ENCODE measurements at regions not wholly inside any gene's neighbourhood (a gene's known extent, or its start where the extent isn't known, plus 50 kb on each side); places are given as distances from the start of the nearest gene placed in this dataset.

- no peak overlapping the region for H3K27ac ChIP-seq (ENCODE audit: low read depth in 1 of 3, low read length in 2 of 3)
Observed at GRCh38 chr6:40738551-40739193, 151.5 kb upstream of the LRFN2 start.

DNA sequence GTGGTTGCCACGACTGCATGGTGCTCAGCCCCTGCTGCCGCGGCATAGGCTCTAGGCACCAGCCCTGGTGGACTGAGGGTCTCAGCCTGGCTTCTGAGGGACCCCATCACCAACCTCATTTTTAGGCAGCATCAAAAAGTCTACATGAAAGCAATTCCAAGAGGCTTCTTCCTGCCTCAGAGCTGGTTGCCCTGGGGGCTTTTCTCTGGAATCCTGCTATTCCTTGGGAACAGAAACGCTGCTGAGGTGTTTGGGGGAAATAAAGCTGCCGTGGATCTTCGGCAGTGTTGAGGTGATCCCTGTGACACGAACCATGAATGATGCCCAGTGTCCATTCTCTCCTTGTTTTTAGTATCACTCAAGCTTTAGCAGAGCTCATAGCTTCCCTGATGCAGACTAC is 148.4 kb upstream of the LRFN2 start:
- no peaks in the 10 kb centered on the region for H3K9me3 ChIP-seq (ENCODE audit: control insufficient read depth in 2 of 2, insufficient read depth in 1 of 2, low read depth in 1 of 2, low read length in 1 of 2)
- 81 to 89% (median 82%) methylated on average over 7 of the region's 7 CpGs for WGBS, 3 donors
- no peak overlapping the region for H3K27ac ChIP-seq (ENCODE audit: low read depth in 1 of 3, low read length in 2 of 3)
- H3K4me1 ChIP-seq (ENCODE audit: control insufficient read depth in 3 of 3, insufficient read depth in 2 of 3, low read depth in 1 of 3, low read length in 2 of 3) = no peaks in the 10 kb centered on the region
- no peak for FAIRE-seq
- no peak for DNase-seq
- H3K27me3 ChIP-seq (ENCODE audit: control insufficient read depth in 3 of 3, insufficient read depth in 3 of 3, low read length in 3 of 3) = peaks cover 0 to 6% (median 2%) of the 10 kb centered on the region in 3 donors
- no peaks in the 10 kb centered on the region for H3K36me3 ChIP-seq (ENCODE audit: control insufficient read depth in 3 of 3, insufficient read depth in 2 of 3, low read depth in 1 of 3, low read length in 3 of 3)
- H3K4me3 ChIP-seq (ENCODE audit: low read depth in 1 of 3, low read length in 3 of 3) = no peak overlapping the region

More at GRCh38 chr6:40738551-40739193, 151.5 kb upstream of the LRFN2 start:
- DNase-seq (no peak), FAIRE-seq (no peak)
- no peaks in the 10 kb centered on the region for H3K4me1 ChIP-seq (ENCODE audit: control insufficient read depth in 3 of 3, insufficient read depth in 2 of 3, low read depth in 1 of 3, low read length in 2 of 3)
- H3K27me3 ChIP-seq (ENCODE audit: control insufficient read depth in 3 of 3, insufficient read depth in 3 of 3, low read length in 3 of 3) = peaks cover 0 to 6% (median 0%) of the 10 kb centered on the region in 3 donors
- H3K9me3 ChIP-seq (ENCODE audit: control insufficient read depth in 2 of 2, insufficient read depth in 1 of 2, low read depth in 1 of 2, low read length in 1 of 2) = no peaks in the 10 kb centered on the region
- H3K4me3 ChIP-seq (ENCODE audit: low read depth in 1 of 3, low read length in 3 of 3) = no peak overlapping the region
- WGBS, 3 donors = 72 to 76% (median 75%) methylated on average over 11 of the region's 11 CpGs
- H3K36me3 ChIP-seq (ENCODE audit: control insufficient read depth in 3 of 3, insufficient read depth in 2 of 3, low read depth in 1 of 3, low read length in 3 of 3) = no peaks in the 10 kb centered on the region

DNA sequence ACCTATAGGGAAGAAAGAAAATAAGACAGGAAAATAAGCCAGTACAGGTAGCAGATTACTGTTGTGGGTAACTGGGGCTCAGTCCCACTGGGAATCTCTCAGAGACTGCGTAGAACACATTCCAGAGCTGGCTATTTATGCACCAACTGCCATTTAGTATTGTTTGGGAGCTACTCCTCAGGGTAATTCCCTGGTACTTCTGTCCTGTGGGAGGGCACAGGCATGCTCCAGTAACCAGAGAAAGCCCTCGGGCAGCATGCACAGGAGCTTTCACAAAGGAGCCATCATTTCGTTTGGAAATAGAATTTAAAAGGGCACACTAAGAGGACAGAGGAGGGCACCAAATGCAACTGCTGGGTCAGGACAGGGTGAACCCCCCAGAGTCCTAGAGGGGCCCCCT is 148.0 kb upstream of the LRFN2 start:
- Histone ChIP-seq H3K36me3 (ENCODE audit: control insufficient read depth in 3 of 3, insufficient read depth in 2 of 3, low read depth in 1 of 3, low read length in 3 of 3) (no peaks in the 10 kb centered on the region), H3K4me1 (ENCODE audit: control insufficient read depth in 3 of 3, insufficient read depth in 2 of 3, low read depth in 1 of 3, low read length in 2 of 3) (no peaks in the 10 kb centered on the region), H3K27me3 (ENCODE audit: control insufficient read depth in 3 of 3, insufficient read depth in 3 of 3, low read length in 3 of 3) (peaks cover 0 to 6% (median 2%) of the 10 kb centered on the region in 3 donors), H3K4me3 (ENCODE audit: low read depth in 1 of 3, low read length in 3 of 3) (no peak overlapping the region), H3K9me3 (ENCODE audit: control insufficient read depth in 2 of 2, insufficient read depth in 1 of 2, low read depth in 1 of 2, low read length in 1 of 2) (no peaks in the 10 kb centered on the region), H3K27ac (ENCODE audit: low read depth in 1 of 3, low read length in 2 of 3) (no peak overlapping the region)
- 62 to 70% (median 66%) methylated on average over 3 of the region's 3 CpGs for WGBS, 3 donors
- DNase-seq (no peak), FAIRE-seq (no peak)

- Histone ChIP-seq H3K36me3 (ENCODE audit: control insufficient read depth in 3 of 3, insufficient read depth in 2 of 3, low read depth in 1 of 3, low read length in 3 of 3) (no peaks in the 10 kb centered on the region), H3K4me3 (ENCODE audit: low read depth in 1 of 3, low read length in 3 of 3) (no peak overlapping the region), H3K27me3 (ENCODE audit: control insufficient read depth in 3 of 3, insufficient read depth in 3 of 3, low read length in 3 of 3) (peaks cover 0 to 6% (median 2%) of the 10 kb centered on the region in 3 donors), H3K27ac (ENCODE audit: low read depth in 1 of 3, low read length in 2 of 3) (no peak overlapping the region), H3K9me3 (ENCODE audit: control insufficient read depth in 2 of 2, insufficient read depth in 1 of 2, low read depth in 1 of 2, low read length in 1 of 2) (no peaks in the 10 kb centered on the region), H3K4me1 (ENCODE audit: control insufficient read depth in 3 of 3, insufficient read depth in 2 of 3, low read depth in 1 of 3, low read length in 2 of 3) (no peaks in the 10 kb centered on the region)
- FAIRE-seq (no peak), DNase-seq (no peak)
- WGBS, 3 donors = 52 to 81% (median 55%) methylated on average over 4 of the region's 4 CpGs
Observed at GRCh38 chr6:40734607-40735006, 147.4 kb upstream of the LRFN2 start.

DNA sequence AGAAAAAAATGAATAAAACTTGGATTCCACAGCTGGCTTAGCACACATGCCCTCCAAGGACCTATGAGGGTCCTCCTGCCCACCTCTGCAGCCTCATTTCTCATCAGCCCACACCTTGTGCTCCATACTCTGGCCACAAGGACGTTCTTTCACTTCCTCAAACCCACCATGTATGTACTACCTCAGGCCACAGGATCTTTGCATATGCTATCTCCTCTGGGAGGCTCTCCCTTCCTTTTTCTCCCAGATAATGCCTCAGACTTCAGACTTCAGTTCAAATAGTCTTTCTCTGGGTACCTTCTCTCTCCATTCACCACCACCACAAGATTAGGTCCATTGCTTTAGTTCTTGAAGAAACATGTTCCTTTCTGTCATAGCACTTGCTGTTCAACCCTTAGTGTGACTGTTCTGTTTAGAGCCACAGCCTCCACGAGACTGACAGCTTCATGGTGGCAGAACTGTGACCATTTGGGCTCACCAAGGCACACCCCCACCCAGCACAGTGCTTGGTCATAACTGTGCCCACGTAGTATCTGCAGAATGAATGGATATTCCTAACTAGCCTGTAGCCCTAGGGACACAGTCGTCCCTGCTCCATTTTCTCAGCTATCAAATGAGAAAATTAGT is 146.7 kb upstream of the LRFN2 start:
- H3K9me3 ChIP-seq (ENCODE audit: control insufficient read depth in 2 of 2, insufficient read depth in 1 of 2, low read depth in 1 of 2, low read length in 1 of 2) = no peaks in the 10 kb centered on the region
- 52 to 62% (median 53%) methylated on average over 4 of the region's 4 CpGs for WGBS, 3 donors
- no peak for FAIRE-seq

GRCh38 chr6:40733290-40733689 is 146.1 kb upstream of the LRFN2 start:
- H3K27ac ChIP-seq (ENCODE audit: low read depth in 1 of 3, low read length in 2 of 3) = no peak overlapping the region
- DNase-seq (no peak), FAIRE-seq (no peak)
- H3K4me1 ChIP-seq (ENCODE audit: control insufficient read depth in 3 of 3, insufficient read depth in 2 of 3, low read depth in 1 of 3, low read length in 2 of 3) = no peaks in the 10 kb centered on the region
- peaks cover 0 to 6% (median 2%) of the 10 kb centered on the region in 3 donors for H3K27me3 ChIP-seq (ENCODE audit: control insufficient read depth in 3 of 3, insufficient read depth in 3 of 3, low read length in 3 of 3)
- WGBS, 3 donors = 74 to 81% (median 78%) methylated on average over 1 of the region's 1 CpG
- no peaks in the 10 kb centered on the region for H3K9me3 ChIP-seq (ENCODE audit: control insufficient read depth in 2 of 2, insufficient read depth in 1 of 2, low read depth in 1 of 2, low read length in 1 of 2)
- no peaks in the 10 kb centered on the region for H3K36me3 ChIP-seq (ENCODE audit: control insufficient read depth in 3 of 3, insufficient read depth in 2 of 3, low read depth in 1 of 3, low read length in 3 of 3)
- H3K4me3 ChIP-seq (ENCODE audit: low read depth in 1 of 3, low read length in 3 of 3) = no peak overlapping the region

More for the DNA sequence above, 146.7 kb upstream of the LRFN2 start:
- no peaks in the 10 kb centered on the region for H3K4me1 ChIP-seq (ENCODE audit: control insufficient read depth in 3 of 3, insufficient read depth in 2 of 3, low read depth in 1 of 3, low read length in 2 of 3)
- H3K27ac ChIP-seq (ENCODE audit: low read depth in 1 of 3, low read length in 2 of 3) = no peak overlapping the region
- no peak overlapping the region for H3K4me3 ChIP-seq (ENCODE audit: low read depth in 1 of 3, low read length in 3 of 3)
- peaks cover 0 to 6% (median 2%) of the 10 kb centered on the region in 3 donors for H3K27me3 ChIP-seq (ENCODE audit: control insufficient read depth in 3 of 3, insufficient read depth in 3 of 3, low read length in 3 of 3)
- no peak for DNase-seq
- H3K36me3 ChIP-seq (ENCODE audit: control insufficient read depth in 3 of 3, insufficient read depth in 2 of 3, low read depth in 1 of 3, low read length in 3 of 3) = no peaks in the 10 kb centered on the region

DNA sequence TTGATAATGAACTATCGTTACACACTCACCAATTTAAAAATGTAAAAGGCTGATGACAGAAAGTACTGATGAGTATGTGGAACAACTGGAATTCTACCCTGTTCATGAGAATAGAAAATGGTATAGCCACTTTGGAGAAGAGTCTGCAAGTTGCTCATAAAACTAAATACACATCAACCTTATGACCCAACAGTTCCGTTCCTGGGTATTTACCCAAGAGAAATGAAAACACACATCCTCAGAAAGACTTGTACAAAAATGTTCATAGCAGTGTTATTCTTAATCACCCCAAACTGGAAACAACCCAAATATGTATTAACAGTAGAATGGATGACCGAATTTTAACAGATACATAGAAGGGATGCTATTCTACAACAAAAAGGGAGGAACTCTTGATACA is 145.7 kb upstream of the LRFN2 start:
- Histone ChIP-seq H3K36me3 (ENCODE audit: control insufficient read depth in 3 of 3, insufficient read depth in 2 of 3, low read depth in 1 of 3, low read length in 3 of 3) (no peaks in the 10 kb centered on the region), H3K27ac (ENCODE audit: low read depth in 1 of 3, low read length in 2 of 3) (no peak overlapping the region), H3K4me3 (ENCODE audit: low read depth in 1 of 3, low read length in 3 of 3) (no peak overlapping the region), H3K27me3 (ENCODE audit: control insufficient read depth in 3 of 3, insufficient read depth in 3 of 3, low read length in 3 of 3) (peaks cover 0 to 6% (median 2%) of the 10 kb centered on the region in 3 donors), H3K9me3 (ENCODE audit: control insufficient read depth in 2 of 2, insufficient read depth in 1 of 2, low read depth in 1 of 2, low read length in 1 of 2) (no peaks in the 10 kb centered on the region), H3K4me1 (ENCODE audit: control insufficient read depth in 3 of 3, insufficient read depth in 2 of 3, low read depth in 1 of 3, low read length in 2 of 3) (no peaks in the 10 kb centered on the region)
- FAIRE-seq (no peak), DNase-seq (no peak)
- 70 to 86% (median 76%) methylated on average over 3 of the region's 3 CpGs for WGBS, 3 donors

- H3K27ac ChIP-seq (ENCODE audit: low read depth in 1 of 3, low read length in 2 of 3) = no peak overlapping the region
- WGBS, 3 donors = 85 to 94% (median 94%) methylated on average over 3 of the region's 3 CpGs
- FAIRE-seq (no peak), DNase-seq (no peak)
- H3K4me3 ChIP-seq (ENCODE audit: low read depth in 1 of 3, low read length in 3 of 3) = no peak overlapping the region
- peaks cover 0 to 2% (median 0%) of the 10 kb centered on the region in 3 donors for H3K27me3 ChIP-seq (ENCODE audit: control insufficient read depth in 3 of 3, insufficient read depth in 3 of 3, low read length in 3 of 3)
- H3K4me1 ChIP-seq (ENCODE audit: control insufficient read depth in 3 of 3, insufficient read depth in 2 of 3, low read depth in 1 of 3, low read length in 2 of 3) = no peaks in the 10 kb centered on the region
- H3K36me3 ChIP-seq (ENCODE audit: control insufficient read depth in 3 of 3, insufficient read depth in 2 of 3, low read depth in 1 of 3, low read length in 3 of 3) = no peaks in the 10 kb centered on the region
- no peaks in the 10 kb centered on the region for H3K9me3 ChIP-seq (ENCODE audit: control insufficient read depth in 2 of 2, insufficient read depth in 1 of 2, low read depth in 1 of 2, low read length in 1 of 2)
Observed at GRCh38 chr6:40728643-40729042, 141.5 kb upstream of the LRFN2 start.
